ENCODE measurements at regions not wholly inside any gene's neighbourhood (a gene's known extent, or its start where the extent isn't known, plus 50 kb on each side); places are given as distances from the start of the nearest gene placed in this dataset.
A peak's percentile ranks its signal among the peaks of the same experiment; 100 is the strongest.

GRCh38 chrX:20863649-20864048 is 510.6 kb upstream of the CNKSR2 start:
- DNase-seq (ENCODE audit: low spot score), result no peak

DNA sequence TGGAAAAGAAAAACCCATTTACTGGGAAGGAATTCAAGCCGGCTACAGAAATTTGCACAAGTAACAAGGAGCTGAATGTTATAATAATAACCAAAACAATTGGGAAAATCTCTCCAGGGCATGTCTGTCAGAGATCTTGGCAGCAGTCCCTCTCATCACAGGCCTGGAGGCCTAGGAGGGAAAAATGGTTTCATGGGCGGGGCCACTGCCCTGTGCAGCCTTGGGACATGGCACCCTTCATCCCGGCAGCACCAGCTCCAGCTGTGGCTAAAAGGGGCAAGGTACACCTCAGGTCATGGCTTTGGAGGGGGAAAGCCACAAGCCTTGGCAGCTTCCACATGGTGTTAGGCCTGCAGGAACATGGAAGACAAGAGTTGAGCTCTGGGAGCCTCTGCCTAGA is 513.1 kb upstream of the CNKSR2 start:
- DNase-seq (ENCODE audit: low spot score), result no peak

- no peak for DNase-seq (ENCODE audit: low spot score)
Observed at GRCh38 chrX:20857746-20858145, 516.5 kb upstream of the CNKSR2 start.

DNA sequence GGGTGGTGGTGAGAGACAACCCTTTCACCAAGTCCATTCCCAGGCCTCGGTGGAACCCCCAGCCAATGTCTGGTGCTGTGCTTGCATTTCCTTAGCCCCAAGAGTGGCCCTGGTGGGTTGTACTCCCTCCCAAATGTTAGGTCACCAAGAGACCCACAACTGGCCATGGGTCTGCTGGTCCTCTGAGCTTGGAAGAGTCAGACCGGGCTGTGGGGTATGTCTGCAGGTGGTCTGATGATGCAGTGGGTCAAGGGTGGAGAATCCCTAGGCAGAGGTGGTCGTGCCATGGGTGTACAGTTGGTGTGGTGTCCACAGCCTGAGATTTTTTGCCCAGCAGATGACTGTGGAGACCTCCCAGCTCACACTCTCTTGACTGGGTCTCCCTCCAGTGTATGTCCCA is 535.7 kb upstream of the CNKSR2 start:
- no peak for DNase-seq (ENCODE audit: low spot score)

- DNase-seq (ENCODE audit: low spot score), result no peak
Observed at GRCh38 chrX:20829665-20830491, 544.3 kb upstream of the CNKSR2 start.

DNA sequence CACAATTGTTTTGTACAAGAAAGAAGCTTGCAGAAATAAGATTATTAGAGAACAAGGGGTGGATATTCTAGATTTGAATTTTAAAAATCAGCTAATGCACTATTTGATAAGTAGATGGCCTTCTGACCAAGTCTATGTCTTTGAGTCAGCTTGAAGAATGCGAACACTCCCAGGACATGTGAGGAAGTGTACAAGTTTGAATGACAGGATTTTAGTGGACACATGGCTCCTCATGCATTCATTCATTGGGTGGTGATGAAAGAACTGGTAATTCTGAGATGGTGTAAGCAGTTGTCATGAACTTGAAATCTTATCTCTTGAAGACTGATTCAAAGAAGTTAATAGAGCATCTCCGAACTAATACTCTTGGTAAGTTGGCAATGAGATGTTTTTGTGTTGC is 548.2 kb upstream of the CNKSR2 start:
- no peak for DNase-seq (ENCODE audit: low spot score)

DNA sequence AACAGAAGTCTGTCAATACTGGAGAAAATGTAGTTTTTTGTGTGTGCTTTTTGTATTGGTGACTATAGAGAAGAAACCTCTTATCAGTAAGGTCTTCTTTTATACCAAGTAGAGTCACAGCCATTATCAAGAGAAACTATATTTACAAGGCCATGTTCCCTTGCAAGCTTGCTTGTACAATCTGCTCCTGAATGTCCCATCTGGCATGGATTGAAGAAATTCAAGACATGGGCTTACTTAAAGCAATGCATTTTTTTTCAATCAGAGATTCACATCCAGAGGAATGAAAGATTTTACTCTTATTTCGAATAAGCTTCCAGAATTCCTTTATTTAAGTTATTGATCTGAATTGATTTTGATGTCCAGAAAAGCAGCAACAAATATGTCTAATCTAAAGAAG is 537.3 kb upstream of the RPS6KA3 start:
- no peak for DNase-seq (ENCODE audit: low spot score)

- DNase-seq (ENCODE audit: low spot score), result no peak
Observed at GRCh38 chrX:20802036-20802435, 535.3 kb upstream of the RPS6KA3 start.

- DNase-seq (ENCODE audit: low spot score), result no peak
Observed at GRCh38 chrX:20796450-20796849, 529.7 kb upstream of the RPS6KA3 start.

DNA sequence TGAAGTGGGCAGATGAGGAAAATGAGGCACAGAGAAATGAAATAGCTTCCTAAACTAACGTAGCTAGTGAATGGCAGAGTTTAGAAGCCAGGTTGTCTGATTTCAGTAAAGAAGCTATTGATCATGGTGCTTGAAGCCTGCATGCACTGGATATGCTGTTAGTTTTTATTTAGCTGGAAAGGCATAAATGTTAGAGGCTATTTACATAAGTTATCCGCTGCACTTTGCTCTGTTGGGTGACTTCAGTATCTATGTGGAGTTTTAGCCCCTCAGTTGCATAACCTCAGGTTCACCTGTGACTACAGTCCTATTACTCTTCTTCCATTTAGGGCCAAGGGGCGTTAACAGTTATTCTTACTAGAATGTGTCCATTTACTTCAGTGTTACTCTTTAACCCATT is 522.4 kb upstream of the RPS6KA3 start:
- DNase-seq (ENCODE audit: low spot score), result peak; percentile 1

GRCh38 chrX:20767346-20767745 is 500.6 kb upstream of the RPS6KA3 start:
- DNase-seq (ENCODE audit: low spot score), result no peak

- DNase-seq (ENCODE audit: low spot score), result no peak
Observed at GRCh38 chrX:20756585-20756984, 489.9 kb upstream of the RPS6KA3 start.

GRCh38 chrX:20753076-20753475 is 486.4 kb upstream of the RPS6KA3 start:
- no peak for DNase-seq (ENCODE audit: low spot score)

GRCh38 chrX:20746690-20747089 is 480.0 kb upstream of the RPS6KA3 start:
- DNase-seq (ENCODE audit: low spot score), result no peak

- no peak for DNase-seq (ENCODE audit: low spot score)
Observed at GRCh38 chrX:20743046-20743445, 476.3 kb upstream of the RPS6KA3 start.

GRCh38 chrX:20742106-20742505 is 475.4 kb upstream of the RPS6KA3 start:
- no peak for DNase-seq (ENCODE audit: low spot score)

DNA sequence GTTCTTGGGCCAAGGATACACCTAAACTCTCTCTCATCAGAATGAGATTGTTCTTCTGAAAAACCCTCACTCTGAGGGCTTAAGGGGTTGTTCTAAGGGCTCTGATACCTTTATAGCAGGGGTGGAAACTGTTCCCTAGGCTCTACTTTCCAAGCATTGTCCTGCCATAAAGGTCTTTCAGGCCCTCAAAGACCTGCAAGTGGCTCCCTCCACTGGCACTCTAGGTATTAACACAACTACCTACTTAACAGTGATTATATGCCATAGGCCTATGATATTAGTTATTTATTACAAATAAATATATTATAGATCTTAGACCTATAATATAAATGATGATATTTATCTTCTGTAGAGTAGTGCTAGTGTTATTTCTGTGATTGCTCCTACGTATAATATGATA is 473.7 kb upstream of the RPS6KA3 start:
- no peak for DNase-seq (ENCODE audit: low spot score)

DNA sequence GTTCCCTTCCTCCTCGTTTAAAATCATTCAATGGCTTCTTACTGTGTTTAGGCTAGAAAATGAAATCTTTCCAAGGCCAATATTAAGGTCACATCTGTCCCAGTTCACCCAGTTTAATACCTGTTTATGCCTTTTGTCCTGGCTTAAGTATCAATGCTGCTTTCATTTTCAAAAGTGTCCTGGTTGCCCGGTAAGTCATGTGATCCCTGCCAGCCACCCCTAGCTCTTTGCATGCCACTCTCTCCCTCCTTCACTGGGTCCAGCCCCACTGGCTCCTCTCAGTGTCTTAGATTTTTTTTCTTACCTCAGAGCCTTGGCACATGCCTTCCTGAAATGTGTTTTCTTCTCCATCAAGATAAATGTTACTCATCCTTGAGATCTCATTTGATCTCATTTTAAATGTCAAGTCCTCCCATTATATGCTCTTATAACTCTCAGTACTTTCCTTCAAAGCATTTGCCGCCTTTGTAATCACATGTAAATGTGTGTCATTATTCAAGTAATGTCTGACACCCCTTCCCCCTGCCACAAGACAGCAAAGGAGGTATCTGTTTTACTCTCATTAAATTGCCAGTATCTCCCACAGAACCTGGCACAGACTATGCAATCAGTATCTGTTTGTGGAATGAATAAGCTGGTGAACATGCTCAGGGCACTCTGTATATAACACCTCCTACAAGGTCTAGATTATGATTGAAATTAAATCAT is 472.5 kb upstream of the RPS6KA3 start:
- DNase-seq (ENCODE audit: low spot score), result no peak

DNA sequence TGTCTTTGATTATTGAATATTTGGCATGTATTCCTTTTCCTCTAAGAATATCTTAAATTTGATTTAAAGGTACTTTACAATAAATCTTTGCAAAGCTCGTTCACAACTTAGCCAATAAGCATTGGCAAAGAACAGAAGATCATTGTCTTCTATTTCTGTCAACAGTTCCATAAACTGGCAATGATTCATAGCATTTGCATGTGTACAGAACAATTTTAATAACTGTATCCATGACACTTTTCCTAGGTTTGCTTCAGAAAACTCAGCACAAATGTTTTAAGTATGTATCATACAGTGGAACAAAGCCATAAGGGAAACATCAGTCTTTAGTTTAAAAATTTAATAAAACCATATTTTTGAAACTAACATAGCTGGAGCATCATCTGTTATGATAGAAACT is 462.7 kb upstream of the RPS6KA3 start:
- no peak for DNase-seq (ENCODE audit: low spot score)

DNA sequence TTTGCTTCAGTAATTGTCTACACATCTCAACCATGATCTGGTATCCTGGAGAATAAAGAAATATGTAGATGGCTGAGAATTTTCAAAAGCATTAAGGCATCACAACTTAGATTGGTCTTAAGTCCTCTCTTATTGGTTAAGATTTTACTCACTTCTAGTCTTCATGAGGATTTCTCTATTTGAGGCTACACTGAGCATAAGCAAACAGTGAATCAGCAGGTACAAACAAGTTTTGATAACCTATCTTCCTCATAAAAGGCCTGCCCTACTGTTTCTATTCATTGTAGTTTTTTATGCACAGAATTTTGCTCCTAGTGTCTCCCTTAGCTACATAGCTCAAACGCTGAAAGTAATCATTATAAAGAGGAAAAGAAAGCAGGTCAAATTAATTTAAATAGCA is 460.7 kb upstream of the RPS6KA3 start:
- DNase-seq (ENCODE audit: low spot score), result no peak

- no peak for DNase-seq (ENCODE audit: low spot score)
Observed at GRCh38 chrX:20720954-20721626, 454.4 kb upstream of the RPS6KA3 start.

GRCh38 chrX:20718592-20719380 is 452.1 kb upstream of the RPS6KA3 start:
- no peak for DNase-seq (ENCODE audit: low spot score)

Data from HuH-7 (cell line).